Stimulated activated CD8-positive, alpha-beta memory T cell treated with anti-CD3 and anti-CD28 coated beads, Interleukin-7, amount 100 ng/mL, for 1 hour (primary cell): ENCODE measurements at regions not wholly inside any gene's neighbourhood (a gene's known extent, or its start where the extent isn't known, plus 50 kb on each side); places are given as distances from the start of the nearest gene placed in this dataset.
"Not testable (repeated sequence)": the region's sequence is repeated elsewhere in the genome, so short reads cannot be mapped to it uniquely, and the experiment has no call there.

Source experiments
- DNase-seq, 2 donors: peaks; one replicate each; pipeline ENCODE4 v3.0.0-alpha.2; 2020; ENCODE audit warnings: low read depth in 2 of 2

- no peak for DNase-seq
These were observed 474.3 kb upstream of the CAMK1G start for GRCh38 chr1:209109001-209109785.

GRCh38 chr1:209113521-209113920 is 470.0 kb upstream of the CAMK1G start:
- DNase-seq: no peak

- no peak for DNase-seq
These were observed 466.8 kb upstream of the CAMK1G start for GRCh38 chr1:209116705-209117104.

GRCh38 chr1:209123601-209124000 is 459.9 kb upstream of the CAMK1G start:
- no peak for DNase-seq

- not testable (repeated sequence) for DNase-seq
These were observed 454.4 kb upstream of the CAMK1G start for GRCh38 chr1:209129091-209129490.

GRCh38 chr1:209130886-209131285 is 452.6 kb upstream of the CAMK1G start:
- no peak for DNase-seq

GRCh38 chr1:209132736-209133467 is 450.6 kb upstream of the CAMK1G start:
- no peak for DNase-seq

- DNase-seq: no peak
These were observed 449.5 kb upstream of the CAMK1G start for GRCh38 chr1:209134001-209134400.

- DNase-seq: no peak
These were observed 439.6 kb upstream of the CAMK1G start for GRCh38 chr1:209143916-209144315.

- no peak for DNase-seq
These were observed 433.4 kb upstream of the CAMK1G start for GRCh38 chr1:209150114-209150513.

- DNase-seq: no peak
These were observed 430.1 kb upstream of the CAMK1G start for GRCh38 chr1:209153411-209153810.

- no peak for DNase-seq
These were observed 428.6 kb upstream of the CAMK1G start for GRCh38 chr1:209154912-209155311.

GRCh38 chr1:209155546-209155945 is 428.0 kb upstream of the CAMK1G start:
- no peak for DNase-seq

GRCh38 chr1:209156991-209157390 is 426.5 kb upstream of the CAMK1G start:
- no peak for DNase-seq

- no peak for DNase-seq
These were observed 425.8 kb upstream of the CAMK1G start for GRCh38 chr1:209157546-209158249.

GRCh38 chr1:209158851-209159250 is 424.7 kb upstream of the CAMK1G start:
- DNase-seq: no peak

- DNase-seq: no peak
These were observed 423.3 kb upstream of the CAMK1G start for GRCh38 chr1:209160230-209160629.

GRCh38 chr1:209162651-209163050 is 420.9 kb upstream of the CAMK1G start:
- DNase-seq: no peak

GRCh38 chr1:209168204-209168603 is 415.3 kb upstream of the CAMK1G start:
- no peak for DNase-seq

GRCh38 chr1:209171151-209171550 is 412.4 kb upstream of the CAMK1G start:
- DNase-seq: no peak

- DNase-seq: no peak
These were observed 411.2 kb upstream of the CAMK1G start for GRCh38 chr1:209172286-209172685.

- not testable (repeated sequence) for DNase-seq
These were observed 410.5 kb upstream of the CAMK1G start for GRCh38 chr1:209172792-209173542.
